OCI-LY1 (cell line): ENCODE measurements at regions not wholly inside any gene's neighbourhood (a gene's known extent, or its start where the extent isn't known, plus 50 kb on each side); places are given as distances from the start of the nearest gene placed in this dataset.
A peak's percentile ranks its signal among the peaks of the same experiment; 100 is the strongest.

Source experiments
- H2AFZ ChIP-seq: fragments of 200-600 bp; sonication (generic), shearing (Covaris generic); 2 replicates; pipeline ENCODE4 v1.6.0; 2014; ENCODE audit warnings: antibody characterized with exemption, mild to moderate bottlenecking, low read length
- H3F3A ChIP-seq: fragments of 200-600 bp; sonication (generic), shearing (Covaris generic); 2 replicates; pipeline ENCODE4 v1.6.0; 2014; ENCODE audit warnings: mild to moderate bottlenecking, antibody characterized with exemption, low read length, moderate library complexity; ENCODE audit not compliant: insufficient read depth
- H3K27ac ChIP-seq: fragments of 200-600 bp; sonication (generic); 2 replicates; pipeline ENCODE4 v1.5.1; 2014; ENCODE audit warnings: low read length, mixed run types, mild to moderate bottlenecking, low read depth; ENCODE audit not compliant: poor library complexity, severe bottlenecking
- H3K27me3 ChIP-seq: fragments of 200-600 bp; sonication (generic); 2 replicates; pipeline ENCODE4 v1.6.0; 2014; ENCODE audit warnings: antibody characterized with exemption, mild to moderate bottlenecking, low read length, moderate library complexity; ENCODE audit not compliant: insufficient read depth
- H3K36me3 ChIP-seq: fragments of 200-600 bp; sonication (generic); 2 replicates; pipeline ENCODE4 v1.6.1; 2014; ENCODE audit warnings: mild to moderate bottlenecking, antibody characterized with exemption, low read length, moderate library complexity, mixed read lengths; ENCODE audit not compliant: insufficient read depth
- H3K4me1 ChIP-seq: fragments of 200-600 bp; sonication (generic); 2 replicates; pipeline ENCODE4 v1.5.1; 2014; ENCODE audit warnings: mild to moderate bottlenecking, low read length, moderate library complexity; ENCODE audit not compliant: insufficient read depth, severe bottlenecking
- H3K4me2 ChIP-seq: fragments of 200-600 bp; sonication (generic), shearing (Covaris generic); 2 replicates; pipeline ENCODE4 v1.6.1; 2014; ENCODE audit warnings: low read length
- H3K4me3 ChIP-seq: fragments of 200-600 bp; sonication (generic); 2 replicates; pipeline ENCODE4 v1.5.1; 2014; ENCODE audit warnings: low read length, low read depth, mild to moderate bottlenecking, mixed read lengths; ENCODE audit not compliant: poor library complexity, severe bottlenecking
- H3K79me2 ChIP-seq: fragments of 200-600 bp; shearing (Covaris generic); 2 replicates; pipeline ENCODE4 v1.6.1; 2016; ENCODE audit warnings: mixed run types, low read length, mixed read lengths; ENCODE audit not compliant: insufficient read depth
- H3K9ac ChIP-seq: fragments of 200-600 bp; sonication (generic), shearing (Covaris generic); 2 replicates; pipeline ENCODE4 v1.6.1; 2014; ENCODE audit warnings: mild to moderate bottlenecking, low read length, mixed read lengths
- H3K9me2 ChIP-seq: fragments of 200-600 bp; sonication (generic), shearing (Covaris generic); 2 replicates; pipeline ENCODE4 v1.6.1; 2014; ENCODE audit warnings: low read depth, mild to moderate bottlenecking, low read length, mixed read lengths
- H3K9me3 ChIP-seq: fragments of 200-600 bp; shearing (Covaris generic); 2 replicates; pipeline ENCODE4 v1.6.1; 2014; ENCODE audit warnings: low read length, mixed read lengths
- H4K20me1 ChIP-seq: fragments of 200-600 bp; sonication (generic), shearing (Covaris generic); 2 replicates; pipeline ENCODE4 v1.6.0; 2016; ENCODE audit warnings: mild to moderate bottlenecking, low read length; ENCODE audit not compliant: insufficient read depth
- CTCF ChIP-seq: fragments of 200-600 bp; sonication (generic), shearing (Covaris generic); IDR thresholded peaks from 2 replicates; pipeline ENCODE4 v1.5.1; 2017; ENCODE audit warnings: mild to moderate bottlenecking, antibody characterized with exemption, low read length, moderate library complexity, mixed read lengths
- EZH2 ChIP-seq: fragments of 200-600 bp; sonication (generic), shearing (Covaris generic); IDR thresholded peaks from 2 replicates; pipeline ENCODE4 v1.8.0; 2017; ENCODE audit warnings: borderline replicate concordance, mixed run types, mild to moderate bottlenecking, antibody characterized with exemption, low read length, moderate library complexity, mixed read lengths

- TF ChIP-seq EZH2 (no peak), CTCF (no peak)
- Histone ChIP-seq H3K27me3 (peaks cover 4% of the 10 kb centered on the region; the same call in 1 of the 2 replicates), H3F3A (no peaks in the 10 kb centered on the region), H3K36me3 (no peaks in the 10 kb centered on the region), H3K9me3 (peaks cover 9% of the 10 kb centered on the region), H3K9ac (no peak overlapping the region), H3K4me2 (no peak overlapping the region), H3K4me3 (no peak overlapping the region), H4K20me1 (no peaks in the 10 kb centered on the region), H3K4me1 (no peaks in the 10 kb centered on the region), H3K79me2 (no peaks in the 10 kb centered on the region), H3K27ac (no peak overlapping the region), H2AFZ (no peak overlapping the region), H3K9me2 (no peaks in the 10 kb centered on the region)
These were observed 69.7 kb upstream of the SEPTIN5 start for GRCh38 chr22:19644314-19645223.

GRCh38 chr22:19645391-19645790, 68.9 kb upstream of the SEPTIN5 start:
- Histone ChIP-seq H2AFZ (no peak overlapping the region), H3K9me2 (no peaks in the 10 kb centered on the region), H3K4me3 (no peak overlapping the region), H3F3A (no peaks in the 10 kb centered on the region), H3K27me3 (peaks cover 4% of the 10 kb centered on the region; the same call in 1 of the 2 replicates), H3K9ac (no peak overlapping the region), H3K27ac (no peak overlapping the region), H3K9me3 (peaks cover 9% of the 10 kb centered on the region), H3K4me1 (no peaks in the 10 kb centered on the region), H4K20me1 (no peaks in the 10 kb centered on the region), H3K4me2 (no peak overlapping the region), H3K79me2 (no peaks in the 10 kb centered on the region), H3K36me3 (no peaks in the 10 kb centered on the region)
- TF ChIP-seq EZH2 (no peak), CTCF (peak; percentile 11; the same call in 1 of the 2 replicates)

GRCh38 chr22:19645905-19646304, 68.4 kb upstream of the SEPTIN5 start:
- no peak overlapping the region for H2AFZ ChIP-seq
- peaks cover 9% of the 10 kb centered on the region for H3K9me3 ChIP-seq
- H3K9ac ChIP-seq: no peak overlapping the region
- H3K4me3 ChIP-seq: no peak overlapping the region
- H3K27me3 ChIP-seq: no peaks in the 10 kb centered on the region; the same call in 1 of the 2 replicates
- H3K79me2 ChIP-seq: no peaks in the 10 kb centered on the region
- no peaks in the 10 kb centered on the region for H4K20me1 ChIP-seq
- H3F3A ChIP-seq: no peaks in the 10 kb centered on the region
- no peak overlapping the region for H3K4me2 ChIP-seq
- no peaks in the 10 kb centered on the region for H3K4me1 ChIP-seq
- H3K36me3 ChIP-seq: no peaks in the 10 kb centered on the region
- no peak overlapping the region for H3K27ac ChIP-seq
- no peaks in the 10 kb centered on the region for H3K9me2 ChIP-seq
- TF ChIP-seq EZH2 (no peak), CTCF (no peak)
